ENCODE measurements at regions not wholly inside any gene's neighbourhood (a gene's known extent, or its start where the extent isn't known, plus 50 kb on each side); places are given as distances from the start of the nearest gene placed in this dataset.
A peak's percentile ranks its signal among the peaks of the same experiment; 100 is the strongest.

DNA sequence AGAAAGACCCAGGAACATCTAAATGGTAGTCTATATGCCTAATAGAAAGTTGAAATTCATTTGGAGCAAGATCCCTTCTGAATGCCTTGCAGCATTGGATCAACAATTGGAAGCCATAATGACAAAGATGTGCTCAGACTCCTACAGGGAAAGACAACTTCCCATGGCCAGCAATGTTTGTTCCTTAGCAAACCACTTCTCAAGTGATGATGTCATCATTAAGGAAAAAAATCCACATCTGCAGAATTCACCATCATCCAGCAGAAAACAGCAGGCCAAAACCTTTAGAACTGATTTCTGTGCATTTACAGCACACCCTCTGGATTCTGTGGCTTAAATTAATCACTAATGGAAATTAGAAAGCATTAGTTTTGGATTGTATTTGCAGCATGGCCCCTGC is 82.4 kb upstream of the ZIC3 start:
- H3K4me3 ChIP-seq (ENCODE audit: low read depth, low read length): no peak overlapping the region
- no peak for DNase-seq (ENCODE audit: low read depth)
- TF ChIP-seq POLR2A (IDR thresholded peaks at IDR 0.05; ENCODE audit: extremely low read depth, insufficient read length) (no peak), MYC (IDR thresholded peaks at IDR 0.05; ENCODE audit: low read depth, low read length) (no peak)
- TF ChIP-seq, protein P1, sequence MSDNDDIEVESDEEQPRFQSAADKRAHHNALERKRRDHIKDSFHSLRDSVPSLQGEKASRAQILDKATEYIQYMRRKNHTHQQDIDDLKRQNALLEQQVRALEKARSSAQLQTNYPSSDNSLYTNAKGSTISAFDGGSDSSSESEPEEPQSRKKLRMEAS (IDR thresholded peaks at IDR 0.05; ENCODE audit: low read depth, low read length): no peak
- TF ChIP-seq, protein P2, sequence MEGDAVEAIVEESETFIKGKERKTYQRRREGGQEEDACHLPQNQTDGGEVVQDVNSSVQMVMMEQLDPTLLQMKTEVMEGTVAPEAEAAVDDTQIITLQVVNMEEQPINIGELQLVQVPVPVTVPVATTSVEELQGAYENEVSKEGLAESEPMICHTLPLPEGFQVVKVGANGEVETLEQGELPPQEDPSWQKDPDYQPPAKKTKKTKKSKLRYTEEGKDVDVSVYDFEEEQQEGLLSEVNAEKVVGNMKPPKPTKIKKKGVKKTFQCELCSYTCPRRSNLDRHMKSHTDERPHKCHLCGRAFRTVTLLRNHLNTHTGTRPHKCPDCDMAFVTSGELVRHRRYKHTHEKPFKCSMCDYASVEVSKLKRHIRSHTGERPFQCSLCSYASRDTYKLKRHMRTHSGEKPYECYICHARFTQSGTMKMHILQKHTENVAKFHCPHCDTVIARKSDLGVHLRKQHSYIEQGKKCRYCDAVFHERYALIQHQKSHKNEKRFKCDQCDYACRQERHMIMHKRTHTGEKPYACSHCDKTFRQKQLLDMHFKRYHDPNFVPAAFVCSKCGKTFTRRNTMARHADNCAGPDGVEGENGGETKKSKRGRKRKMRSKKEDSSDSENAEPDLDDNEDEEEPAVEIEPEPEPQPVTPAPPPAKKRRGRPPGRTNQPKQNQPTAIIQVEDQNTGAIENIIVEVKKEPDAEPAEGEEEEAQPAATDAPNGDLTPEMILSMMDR (IDR thresholded peaks at IDR 0.05; ENCODE audit: low read depth, low read length): no peak

DNA sequence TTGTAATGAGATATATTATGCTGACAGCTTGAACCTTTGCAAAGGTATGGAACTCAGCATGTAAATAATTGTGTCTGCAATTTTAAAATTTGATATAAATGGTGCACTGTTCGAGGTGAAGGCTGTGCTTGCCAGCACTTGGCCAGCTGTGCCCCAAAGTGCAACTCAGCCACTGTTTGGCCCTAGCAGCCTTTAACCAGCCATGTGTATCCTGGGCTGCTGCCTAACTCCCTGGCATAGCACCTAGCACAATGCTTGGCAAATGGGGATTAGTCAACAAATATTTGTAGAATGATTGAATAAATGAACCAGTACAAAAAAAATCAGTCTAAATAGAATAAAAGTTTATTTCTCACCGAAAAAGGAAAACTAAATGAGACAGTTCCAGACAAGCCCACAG is 83.8 kb upstream of the ZIC3 start:
- no peak overlapping the region for H3K4me3 ChIP-seq (ENCODE audit: low read depth, low read length)
- no peak for DNase-seq (ENCODE audit: low read depth)
- TF ChIP-seq, protein P2 (IDR thresholded peaks at IDR 0.05; ENCODE audit: low read depth, low read length): no peak
- TF ChIP-seq POLR2A (IDR thresholded peaks at IDR 0.05; ENCODE audit: extremely low read depth, insufficient read length) (no peak), MYC (IDR thresholded peaks at IDR 0.05; ENCODE audit: low read depth, low read length) (no peak)
- TF ChIP-seq, protein P1 (IDR thresholded peaks at IDR 0.05; ENCODE audit: low read depth, low read length): no peak

DNA sequence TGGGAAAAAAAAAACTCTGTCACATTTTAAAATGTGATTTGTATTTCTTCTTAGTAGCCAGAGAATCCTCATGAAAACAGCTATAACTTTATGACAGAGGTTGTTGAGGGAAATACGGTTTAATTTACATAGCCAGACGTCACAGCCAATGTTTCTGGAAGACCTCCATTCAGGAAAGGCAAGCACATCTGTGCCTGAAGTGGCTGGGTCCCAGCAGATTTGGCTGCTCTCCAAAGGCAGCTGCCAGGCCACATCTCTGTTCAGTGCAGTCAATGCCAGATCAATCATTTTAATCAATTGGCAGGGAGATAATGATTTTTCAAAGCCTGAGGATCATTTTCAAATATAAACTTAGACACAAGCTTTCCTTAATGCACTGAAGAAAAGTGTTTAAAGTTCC is 86.5 kb upstream of the ZIC3 start:
- H3K4me3 ChIP-seq (ENCODE audit: low read depth, low read length): no peak overlapping the region
- no peak for DNase-seq (ENCODE audit: low read depth)
- TF ChIP-seq, protein P2 (IDR thresholded peaks at IDR 0.05; ENCODE audit: low read depth, low read length): no peak
- no peak for TF ChIP-seq POLR2A (IDR thresholded peaks at IDR 0.05; ENCODE audit: extremely low read depth, insufficient read length)
- TF ChIP-seq, protein P1 (IDR thresholded peaks at IDR 0.05; ENCODE audit: low read depth, low read length): no peak
- TF ChIP-seq MYC (IDR thresholded peaks at IDR 0.05; ENCODE audit: low read depth, low read length): no peak

DNA sequence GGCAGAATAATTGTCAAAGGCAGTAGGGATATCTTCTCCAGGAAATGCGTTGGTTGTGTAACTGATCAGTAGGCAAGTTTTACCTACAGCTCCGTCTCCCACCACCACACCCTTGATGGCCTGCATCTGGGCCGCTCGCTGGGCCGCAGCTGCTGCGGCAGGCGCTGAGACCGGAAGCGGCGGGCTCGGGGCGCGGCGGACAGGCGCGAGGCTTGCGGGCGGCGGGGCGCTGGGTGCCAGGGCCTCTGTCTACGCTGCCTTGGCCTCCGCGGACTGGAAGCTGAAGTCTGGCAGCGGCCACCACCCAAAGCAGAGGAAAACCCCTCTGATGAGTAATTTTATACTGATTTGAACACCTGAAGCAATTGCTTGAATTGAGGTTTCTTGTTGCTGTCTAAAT is 124.2 kb upstream of the ZIC3 start:
- no peak overlapping the region for H3K4me3 ChIP-seq (ENCODE audit: low read depth, low read length)
- no peak for DNase-seq (ENCODE audit: low read depth)
- TF ChIP-seq POLR2A (IDR thresholded peaks at IDR 0.05; ENCODE audit: extremely low read depth, insufficient read length): no peak
- TF ChIP-seq, protein P1 (IDR thresholded peaks at IDR 0.05; ENCODE audit: low read depth, low read length): no peak
- TF ChIP-seq, protein P2 (IDR thresholded peaks at IDR 0.05; ENCODE audit: low read depth, low read length): no peak
- no peak for TF ChIP-seq MYC (IDR thresholded peaks at IDR 0.05; ENCODE audit: low read depth, low read length)

DNA sequence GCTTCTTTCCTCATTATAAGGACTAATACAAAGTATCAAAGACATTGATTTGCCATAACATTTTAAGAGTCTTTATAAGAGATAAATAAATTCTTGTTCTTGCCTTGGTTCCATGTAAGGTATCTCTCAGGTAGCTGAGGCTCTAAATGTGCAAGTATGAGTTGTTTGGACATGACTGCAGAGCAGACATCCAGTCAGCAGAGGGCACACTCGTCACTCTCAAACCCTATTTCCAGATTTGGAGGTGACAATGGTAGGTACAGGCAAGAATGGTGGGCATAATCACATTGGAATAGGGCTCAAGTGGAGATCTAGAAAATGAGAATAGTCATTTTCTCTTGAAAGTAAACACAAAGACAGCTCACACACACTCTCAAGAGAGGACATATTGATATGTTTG is 133.3 kb upstream of the ZIC3 start:
- TF ChIP-seq POLR2A (IDR thresholded peaks at IDR 0.05; ENCODE audit: extremely low read depth, insufficient read length): no peak
- TF ChIP-seq, protein P2 (IDR thresholded peaks at IDR 0.05; ENCODE audit: low read depth, low read length): peak; percentile 50
- H3K4me3 ChIP-seq (ENCODE audit: low read depth, low read length): no peak overlapping the region
- peak; percentile 40 for DNase-seq (ENCODE audit: low read depth)

Measured in NB4 (cell line).